Neural crest cell (in vitro differentiated cells): ENCODE measurements at regions not wholly inside any gene's neighbourhood (a gene's known extent, or its start where the extent isn't known, plus 50 kb on each side); places are given as distances from the start of the nearest gene placed in this dataset.

Experiments used
- DNase-seq: peaks from one replicate; pipeline ENCODE4 v3.0.0; 2021; ENCODE audit warnings: low read depth, mixed read lengths, low spot score
- H3K27ac Mint-ChIP-seq: one replicate; pipeline ENCODE4 v1.8.0; 2021; ENCODE audit warnings: mild to moderate bottlenecking, mixed read lengths; ENCODE audit not compliant: unreplicated experiment
- H3K27me3 Mint-ChIP-seq: 2 replicates; pipeline ENCODE4 v1.8.0; 2021; ENCODE audit warnings: low read depth, mild to moderate bottlenecking, mixed read lengths
- H3K36me3 Mint-ChIP-seq: 2 replicates; pipeline ENCODE4 v1.8.0; 2021; ENCODE audit warnings: low read depth, mild to moderate bottlenecking, mixed read lengths
- H3K4me1 Mint-ChIP-seq: 2 replicates; pipeline ENCODE4 v1.8.0; 2021; ENCODE audit warnings: mixed read lengths
- H3K4me3 Mint-ChIP-seq: one replicate; pipeline ENCODE4 v1.8.0; 2021; ENCODE audit warnings: mild to moderate bottlenecking, mixed read lengths
- H3K9me3 Mint-ChIP-seq: 2 replicates; pipeline ENCODE4 v1.8.0; 2021; ENCODE audit warnings: mixed read lengths
- CTCF ChIP-seq: fragments of 200-600 bp; sonication (generic); conservative IDR thresholded peaks from 2 replicates; pipeline ENCODE4 v1.5.0; 2021; ENCODE audit warnings: antibody characterized with exemption, mild to moderate bottlenecking

DNA sequence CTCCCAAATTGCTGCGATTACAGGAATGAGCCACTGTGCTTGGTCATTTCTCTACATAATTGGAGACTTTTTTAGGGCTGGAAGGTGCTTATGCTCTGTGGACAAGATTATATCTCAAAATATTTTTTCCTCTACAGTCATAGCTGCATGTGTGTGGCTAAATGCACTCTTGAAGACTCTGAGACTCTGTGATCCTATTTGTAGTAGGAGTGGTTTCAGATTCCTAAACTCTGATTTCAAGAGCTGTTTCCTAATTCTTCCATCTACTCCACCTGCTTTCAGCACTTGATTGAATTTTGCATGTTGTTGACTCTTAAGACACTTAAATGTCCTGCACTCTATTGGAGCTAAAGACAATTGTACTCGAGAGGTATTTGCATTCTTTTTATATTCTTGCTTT lies 78.0 kb downstream of the KLF5 start:
- DNase-seq, result no peak
- H3K9me3 Mint-ChIP-seq, result peaks cover 5% of the 10 kb centered on the region
- no peaks in the 10 kb centered on the region for H3K27me3 Mint-ChIP-seq
- peaks cover 18% of the 10 kb centered on the region for H3K4me1 Mint-ChIP-seq
- H3K36me3 Mint-ChIP-seq, result no peaks in the 10 kb centered on the region
- no peak overlapping the region for H3K4me3 Mint-ChIP-seq
- no peak for TF ChIP-seq CTCF
- no peak overlapping the region for H3K27ac Mint-ChIP-seq

DNA sequence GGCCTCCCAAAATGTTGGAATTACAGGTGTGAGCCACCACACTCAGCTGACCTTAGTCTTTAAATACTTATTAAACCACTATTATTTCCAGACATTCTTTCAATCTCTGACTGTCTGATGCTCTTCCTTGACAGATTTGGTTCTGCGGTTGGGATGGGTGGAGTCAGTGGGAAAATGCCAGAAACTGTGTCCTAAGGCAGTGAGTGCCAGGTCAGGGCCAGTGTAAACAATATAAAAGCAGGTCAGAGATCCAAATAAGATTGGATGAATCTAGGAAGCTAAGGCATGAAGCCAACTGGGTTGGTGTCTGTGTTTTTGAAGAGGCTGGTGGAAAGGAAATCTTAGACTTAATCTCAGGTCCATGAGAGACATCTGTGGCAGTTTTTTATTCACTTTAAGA lies 74.7 kb downstream of the KLF5 start:
- Mint-ChIP-seq H3K4me3 (no peak overlapping the region), H3K36me3 (no peaks in the 10 kb centered on the region), H3K27me3 (no peaks in the 10 kb centered on the region), H3K9me3 (peaks cover 7% of the 10 kb centered on the region), H3K4me1 (no peaks in the 10 kb centered on the region), H3K27ac (no peak overlapping the region)
- TF ChIP-seq CTCF, result no peak
- no peak for DNase-seq

- H3K27me3 Mint-ChIP-seq, result no peaks in the 10 kb centered on the region
- no peak for DNase-seq
- no peak overlapping the region for H3K27ac Mint-ChIP-seq
- H3K9me3 Mint-ChIP-seq, result peaks cover 7% of the 10 kb centered on the region
- no peak for TF ChIP-seq CTCF
- no peaks in the 10 kb centered on the region for H3K4me1 Mint-ChIP-seq
- no peak overlapping the region for H3K4me3 Mint-ChIP-seq
- no peaks in the 10 kb centered on the region for H3K36me3 Mint-ChIP-seq
These were observed 72.4 kb downstream of the KLF5 start for GRCh38 chr13:73131247-73131646.

DNA sequence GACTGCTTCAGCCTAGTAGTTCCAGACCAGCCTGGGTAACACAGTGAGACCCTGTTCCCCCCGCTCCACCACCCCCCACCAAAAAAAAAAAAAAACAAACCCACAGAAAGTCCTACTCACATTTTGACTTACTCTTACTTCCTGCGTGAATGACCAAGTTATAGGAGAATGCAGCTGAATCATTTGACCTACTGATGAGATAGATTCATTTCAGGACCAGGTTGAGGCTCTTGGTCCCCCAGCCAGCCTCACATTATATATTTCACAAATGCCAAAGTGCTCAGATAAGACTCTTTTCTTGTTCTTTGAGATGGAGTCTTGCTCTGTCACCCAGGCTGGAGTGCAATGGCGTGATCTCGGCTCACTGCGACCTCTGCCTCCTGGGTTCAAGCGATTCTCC lies 70.2 kb downstream of the KLF5 start:
- DNase-seq, result no peak
- Mint-ChIP-seq H3K27ac (no peak overlapping the region), H3K4me1 (no peaks in the 10 kb centered on the region), H3K4me3 (no peak overlapping the region), H3K36me3 (no peaks in the 10 kb centered on the region), H3K27me3 (no peaks in the 10 kb centered on the region), H3K9me3 (peaks cover 7% of the 10 kb centered on the region)
- no peak for TF ChIP-seq CTCF
